ENCODE measurements at regions not wholly inside any gene's neighbourhood (a gene's known extent, or its start where the extent isn't known, plus 50 kb on each side); places are given as distances from the start of the nearest gene placed in this dataset.

DNA sequence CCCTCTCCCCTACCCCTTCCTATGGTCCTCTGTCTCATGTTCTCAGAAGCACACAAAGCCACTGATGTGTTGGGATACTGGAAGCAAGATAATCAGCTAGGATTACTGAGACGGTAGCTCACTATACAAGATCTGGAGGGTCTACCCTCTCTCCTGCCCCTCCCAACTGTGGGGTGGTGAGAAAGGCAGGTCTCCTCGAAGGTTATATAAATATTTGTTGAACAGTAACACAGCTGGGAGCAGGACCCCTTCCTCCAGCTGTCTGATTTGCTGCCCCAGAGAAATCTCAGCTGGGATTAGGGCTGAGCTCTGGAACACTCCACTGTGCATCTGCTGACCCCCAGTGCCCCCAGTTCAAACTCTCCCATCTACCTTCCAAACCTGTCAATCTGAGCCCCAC lies 94.2 kb upstream of the IPO9 start:
- CTCF ChIA-PET: no interaction called here
- H3K4me1 Mint-ChIP-seq: peaks cover 35% of the 10 kb centered on the region
- no peaks in the 10 kb centered on the region for H4K20me1 ChIP-seq (ENCODE audit: control insufficient read depth, insufficient read depth, low read length, poor library complexity, severe bottlenecking)
- H3K4me1 ChIP-seq (ENCODE audit: control insufficient read depth in 2 of 2, insufficient read depth in 2 of 2, low read length in 2 of 2): peaks cover 23 to 28% of the 10 kb centered on the region in 2 donors
- H3K36me3 ChIP-seq (replicated peaks in 1 of 2; ENCODE audit: control extremely low read depth in 1 of 2, control insufficient read depth in 1 of 2, extremely low read depth in 1 of 2, insufficient read depth in 2 of 2, low read length in 1 of 2): no peaks in the 10 kb centered on the region
- H3K27me3 Mint-ChIP-seq: peaks cover 19% of the 10 kb centered on the region
- H3K4me2 ChIP-seq (replicated peaks; ENCODE audit: low read depth, low read length, poor library complexity, severe bottlenecking): no peak overlapping the region
- H3K4me3 ChIP-seq (ENCODE audit: control extremely low read depth in 1 of 5, extremely low read depth in 1 of 5, insufficient read depth in 1 of 5, low read depth in 2 of 5, low read length in 4 of 5): no peak overlapping the region
- H3K9me3 ChIP-seq (ENCODE audit: control extremely low read depth in 1 of 3, control insufficient read depth in 2 of 3, insufficient read depth in 1 of 3, low read length in 2 of 3): no peaks in the 10 kb centered on the region
- TF ChIP-seq, protein P1, sequence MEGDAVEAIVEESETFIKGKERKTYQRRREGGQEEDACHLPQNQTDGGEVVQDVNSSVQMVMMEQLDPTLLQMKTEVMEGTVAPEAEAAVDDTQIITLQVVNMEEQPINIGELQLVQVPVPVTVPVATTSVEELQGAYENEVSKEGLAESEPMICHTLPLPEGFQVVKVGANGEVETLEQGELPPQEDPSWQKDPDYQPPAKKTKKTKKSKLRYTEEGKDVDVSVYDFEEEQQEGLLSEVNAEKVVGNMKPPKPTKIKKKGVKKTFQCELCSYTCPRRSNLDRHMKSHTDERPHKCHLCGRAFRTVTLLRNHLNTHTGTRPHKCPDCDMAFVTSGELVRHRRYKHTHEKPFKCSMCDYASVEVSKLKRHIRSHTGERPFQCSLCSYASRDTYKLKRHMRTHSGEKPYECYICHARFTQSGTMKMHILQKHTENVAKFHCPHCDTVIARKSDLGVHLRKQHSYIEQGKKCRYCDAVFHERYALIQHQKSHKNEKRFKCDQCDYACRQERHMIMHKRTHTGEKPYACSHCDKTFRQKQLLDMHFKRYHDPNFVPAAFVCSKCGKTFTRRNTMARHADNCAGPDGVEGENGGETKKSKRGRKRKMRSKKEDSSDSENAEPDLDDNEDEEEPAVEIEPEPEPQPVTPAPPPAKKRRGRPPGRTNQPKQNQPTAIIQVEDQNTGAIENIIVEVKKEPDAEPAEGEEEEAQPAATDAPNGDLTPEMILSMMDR (IDR thresholded peaks at IDR 0.05): no peak
- no peak for TF ChIP-seq EZH2 (IDR thresholded peaks at IDR 0.05; ENCODE audit: borderline replicate concordance, insufficient read depth, low read depth, low read length, poor library complexity, severe bottlenecking)
- no CpG with 5 or more reads among the region's 2 CpGs for WGBS (ENCODE audit: insufficient coverage)
- POLR2A ChIA-PET: no interaction called here
- no peak overlapping the region for H3K9ac ChIP-seq (ENCODE audit: low read length)
- no peak overlapping the region for H2AFZ ChIP-seq (ENCODE audit: insufficient read depth, low read depth, low read length, poor library complexity, severe bottlenecking)
- H3K27me3 ChIP-seq (replicated peaks in 1 of 4; ENCODE audit: control extremely low read depth in 1 of 4, control insufficient read depth in 3 of 4, insufficient read depth in 4 of 4, low read length in 3 of 4): no peaks in the 10 kb centered on the region
- H3K4me3 Mint-ChIP-seq: no peak overlapping the region
- H3K9me3 Mint-ChIP-seq (ENCODE audit: insufficient read depth): no peaks in the 10 kb centered on the region
- H3K79me2 ChIP-seq (ENCODE audit: control insufficient read depth, insufficient read depth, low read length): peaks cover 8% of the 10 kb centered on the region
- no peak for DNase-seq
- intact Hi-C loops (cut with micrococcal nuclease): no loop called here
- H3K27ac Mint-ChIP-seq: no peak overlapping the region
- no peak for ATAC-seq (ENCODE audit: low read depth)
- no peak overlapping the region for H3K27ac ChIP-seq (ENCODE audit: low read length in 2 of 2)

DNA sequence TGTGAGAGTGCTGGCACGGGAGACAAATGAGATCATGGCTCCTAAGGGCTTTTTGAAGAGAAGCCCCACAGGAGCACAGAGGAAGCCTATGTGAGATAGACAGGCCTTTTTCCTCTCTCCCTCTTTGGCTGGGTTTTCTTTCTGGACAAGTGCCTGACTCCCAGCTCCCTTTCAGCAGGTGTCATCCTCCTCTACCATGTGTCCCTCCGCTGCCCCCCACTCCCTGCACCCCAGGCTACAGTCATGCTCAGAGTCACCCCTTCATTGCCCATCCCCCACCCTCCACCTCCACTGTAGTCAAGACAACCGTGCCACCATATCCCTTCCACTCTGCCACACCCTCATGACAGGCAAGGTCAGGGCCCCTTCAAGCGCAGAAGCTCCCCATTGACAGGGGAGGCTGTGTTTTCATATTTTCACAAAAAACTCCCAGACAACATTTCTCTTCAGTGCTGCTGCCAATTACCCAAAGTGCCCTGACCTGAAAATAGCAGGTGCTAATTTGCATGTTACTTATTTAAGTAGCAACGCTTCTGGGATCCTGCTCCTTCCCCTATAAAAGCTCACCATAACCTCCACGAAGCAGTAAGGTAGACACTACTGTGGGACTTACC lies 92.1 kb upstream of the IPO9 start:
- Mint-ChIP-seq H3K27me3 (peaks cover 22% of the 10 kb centered on the region), H3K4me3 (peak overlapping the region; percentile 3), H3K27ac (no peak overlapping the region), H3K4me1 (peaks cover 45% of the 10 kb centered on the region), H3K9me3 (ENCODE audit: insufficient read depth) (no peaks in the 10 kb centered on the region)
- no peak for ATAC-seq (ENCODE audit: low read depth)
- no peaks in the 10 kb centered on the region for H4K20me1 ChIP-seq (ENCODE audit: control insufficient read depth, insufficient read depth, low read length, poor library complexity, severe bottlenecking)
- H2AFZ ChIP-seq (ENCODE audit: insufficient read depth, low read depth, low read length, poor library complexity, severe bottlenecking): peak overlapping the region; percentile 0
- peak overlapping the region; percentile 37 for H3K4me2 ChIP-seq (replicated peaks; ENCODE audit: low read depth, low read length, poor library complexity, severe bottlenecking)
- CTCF ChIA-PET: interaction anchor here (1.9 to 2.1 kb wide), 2 partner anchors 27 to 56 kb away, joined by 5 to 8 read pairs; no protein-coding TSS in a partner anchor
- POLR2A ChIA-PET: no interaction called here
- TF ChIP-seq, protein P1 (IDR thresholded peaks at IDR 0.05): no peak
- TF ChIP-seq EZH2 (IDR thresholded peaks at IDR 0.05; ENCODE audit: borderline replicate concordance, insufficient read depth, low read depth, low read length, poor library complexity, severe bottlenecking): no peak
- H3K4me1 ChIP-seq (ENCODE audit: control insufficient read depth in 2 of 2, insufficient read depth in 2 of 2, low read length in 2 of 2): peaks cover 26 to 39% of the 10 kb centered on the region in 2 donors
- no peaks in the 10 kb centered on the region for H3K27me3 ChIP-seq (replicated peaks in 1 of 4; ENCODE audit: control extremely low read depth in 1 of 4, control insufficient read depth in 3 of 4, insufficient read depth in 4 of 4, low read length in 3 of 4)
- no peak overlapping the region for H3K4me3 ChIP-seq (ENCODE audit: control extremely low read depth in 1 of 5, extremely low read depth in 1 of 5, insufficient read depth in 1 of 5, low read depth in 2 of 5, low read length in 4 of 5)
- H3K9ac ChIP-seq (ENCODE audit: low read length): no peak overlapping the region
- DNase-seq: peak; percentile 34
- intact Hi-C loops (cut with micrococcal nuclease): no loop called here
- 35% methylated on average over 3 of the region's 6 CpGs for WGBS (ENCODE audit: insufficient coverage)
- H3K9me3 ChIP-seq (ENCODE audit: control extremely low read depth in 1 of 3, control insufficient read depth in 2 of 3, insufficient read depth in 1 of 3, low read length in 2 of 3): no peaks in the 10 kb centered on the region
- peak overlapping the region in 1 of 2 donors; percentile 31 for H3K27ac ChIP-seq (ENCODE audit: low read length in 2 of 2)
- no peaks in the 10 kb centered on the region for H3K36me3 ChIP-seq (replicated peaks in 1 of 2; ENCODE audit: control extremely low read depth in 1 of 2, control insufficient read depth in 1 of 2, extremely low read depth in 1 of 2, insufficient read depth in 2 of 2, low read length in 1 of 2)
- peaks cover 8% of the 10 kb centered on the region for H3K79me2 ChIP-seq (ENCODE audit: control insufficient read depth, insufficient read depth, low read length)

Measured in B cell (primary cell).